Retinal pigment epithelial cell (primary cell): ENCODE measurements at regions not wholly inside any gene's neighbourhood (a gene's known extent, or its start where the extent isn't known, plus 50 kb on each side); places are given as distances from the start of the nearest gene placed in this dataset.
"Not testable (repeated sequence)": the region's sequence is repeated elsewhere in the genome, so short reads cannot be mapped to it uniquely, and the experiment has no call there.

Experiments used
- DNase-seq: peaks from one replicate; pipeline ENCODE4 v3.0.0-alpha.2; 2010; ENCODE audit warnings: low read depth
- H3K4me3 ChIP-seq: 2 replicates; pipeline ENCODE4 v1.5.1; 2011; ENCODE audit warnings: mild to moderate bottlenecking, low read length, control low read depth, moderate library complexity
- TF ChIP-seq, protein P1 (sequence below): conservative IDR thresholded peaks from 2 replicates; pipeline ENCODE4 v1.5.1; 2011; ENCODE audit warnings: low read depth, low read length, control low read depth, inconsistent platforms

DNA sequence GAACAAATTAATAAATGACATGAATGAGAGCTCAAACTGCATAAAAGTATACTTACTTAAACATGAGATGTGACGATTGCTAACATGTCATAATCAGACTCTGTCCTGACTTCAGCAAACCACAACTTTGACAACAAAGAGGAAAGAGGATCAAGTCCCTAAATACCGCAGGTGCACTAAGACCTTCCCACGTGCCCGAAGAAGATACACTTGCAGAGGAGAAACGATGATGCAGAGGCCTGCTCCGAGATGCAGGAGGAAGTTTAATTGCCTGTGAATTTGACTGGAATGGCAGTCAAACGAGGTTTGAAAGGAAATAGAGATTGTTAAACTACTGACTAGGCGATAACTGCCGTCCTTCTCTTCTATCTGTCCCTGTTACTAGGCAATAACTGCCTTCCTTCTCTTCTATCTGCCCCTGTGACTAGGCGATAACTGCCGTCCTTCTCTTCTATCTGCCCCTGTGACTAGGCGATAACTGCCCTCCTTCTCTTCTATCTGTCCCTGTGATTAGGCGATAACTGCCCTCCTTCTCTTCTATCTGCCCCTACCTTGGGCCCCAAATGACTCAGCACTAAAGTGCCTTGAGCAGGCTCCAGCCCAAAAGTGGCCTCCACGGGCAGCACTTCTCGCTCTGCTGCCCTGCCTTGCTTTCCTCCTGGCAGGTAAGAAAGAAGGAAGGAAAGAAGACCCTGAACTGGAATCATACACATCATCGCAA is 2226.0 kb upstream of the DEFB115 start:
- DNase-seq: not testable (repeated sequence)

DNA sequence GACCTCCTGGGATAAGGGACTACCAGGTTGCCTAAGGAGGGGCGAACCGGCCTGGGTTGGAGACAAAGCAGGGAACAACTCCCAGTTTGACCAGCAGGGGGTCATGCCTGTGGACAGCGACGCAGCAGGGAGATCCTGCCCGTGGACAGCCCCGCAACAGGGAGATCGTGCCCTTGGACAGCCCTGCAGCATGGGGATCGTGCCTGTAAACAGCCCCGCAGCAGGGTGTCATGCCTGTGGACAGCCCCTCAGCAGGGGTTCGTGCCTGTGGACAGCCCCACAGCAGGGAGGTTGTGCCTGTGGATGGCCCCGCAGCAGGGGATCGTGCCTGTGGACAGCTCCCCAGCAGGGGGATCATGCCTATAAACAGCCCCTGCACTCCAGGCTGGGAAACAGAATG is 2213.2 kb upstream of the DEFB115 start:
- DNase-seq, H3K4me3 ChIP-seq: not testable (repeated sequence)

More for the DNA sequence above, 2226.0 kb upstream of the DEFB115 start:
- H3K4me3 ChIP-seq: not testable (repeated sequence)

DNA sequence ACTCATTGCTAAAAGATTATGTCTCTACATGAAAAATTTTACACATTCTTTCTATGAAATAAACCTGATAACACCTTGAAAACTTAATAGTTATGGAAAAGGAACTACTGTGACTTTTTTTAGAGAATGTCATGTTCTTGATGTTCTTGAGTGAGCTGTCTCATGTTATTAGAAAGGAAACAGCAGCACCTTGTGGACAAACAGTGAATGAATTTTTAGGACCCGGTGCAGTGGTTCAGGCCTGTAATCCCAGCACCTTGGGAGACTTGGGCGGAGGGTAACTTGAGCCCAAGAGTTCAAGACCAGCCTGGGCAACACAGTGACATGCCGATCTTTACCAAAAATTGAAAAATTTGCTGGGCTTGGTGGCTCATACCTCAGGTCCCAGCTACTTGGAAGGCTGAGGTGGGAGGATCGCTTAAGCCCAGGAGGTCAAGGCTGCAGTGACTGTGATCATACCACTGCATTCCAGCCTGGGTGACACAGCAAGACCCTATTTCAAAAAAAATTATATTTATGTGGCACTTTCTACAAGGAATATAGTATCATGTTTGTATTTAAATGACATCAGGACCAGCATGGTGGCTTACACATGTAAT is 2207.4 kb upstream of the DEFB115 start:
- DNase-seq, H3K4me3 ChIP-seq: not testable (repeated sequence)
- TF ChIP-seq, protein P1, sequence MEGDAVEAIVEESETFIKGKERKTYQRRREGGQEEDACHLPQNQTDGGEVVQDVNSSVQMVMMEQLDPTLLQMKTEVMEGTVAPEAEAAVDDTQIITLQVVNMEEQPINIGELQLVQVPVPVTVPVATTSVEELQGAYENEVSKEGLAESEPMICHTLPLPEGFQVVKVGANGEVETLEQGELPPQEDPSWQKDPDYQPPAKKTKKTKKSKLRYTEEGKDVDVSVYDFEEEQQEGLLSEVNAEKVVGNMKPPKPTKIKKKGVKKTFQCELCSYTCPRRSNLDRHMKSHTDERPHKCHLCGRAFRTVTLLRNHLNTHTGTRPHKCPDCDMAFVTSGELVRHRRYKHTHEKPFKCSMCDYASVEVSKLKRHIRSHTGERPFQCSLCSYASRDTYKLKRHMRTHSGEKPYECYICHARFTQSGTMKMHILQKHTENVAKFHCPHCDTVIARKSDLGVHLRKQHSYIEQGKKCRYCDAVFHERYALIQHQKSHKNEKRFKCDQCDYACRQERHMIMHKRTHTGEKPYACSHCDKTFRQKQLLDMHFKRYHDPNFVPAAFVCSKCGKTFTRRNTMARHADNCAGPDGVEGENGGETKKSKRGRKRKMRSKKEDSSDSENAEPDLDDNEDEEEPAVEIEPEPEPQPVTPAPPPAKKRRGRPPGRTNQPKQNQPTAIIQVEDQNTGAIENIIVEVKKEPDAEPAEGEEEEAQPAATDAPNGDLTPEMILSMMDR: peak; percentile 13

DNA sequence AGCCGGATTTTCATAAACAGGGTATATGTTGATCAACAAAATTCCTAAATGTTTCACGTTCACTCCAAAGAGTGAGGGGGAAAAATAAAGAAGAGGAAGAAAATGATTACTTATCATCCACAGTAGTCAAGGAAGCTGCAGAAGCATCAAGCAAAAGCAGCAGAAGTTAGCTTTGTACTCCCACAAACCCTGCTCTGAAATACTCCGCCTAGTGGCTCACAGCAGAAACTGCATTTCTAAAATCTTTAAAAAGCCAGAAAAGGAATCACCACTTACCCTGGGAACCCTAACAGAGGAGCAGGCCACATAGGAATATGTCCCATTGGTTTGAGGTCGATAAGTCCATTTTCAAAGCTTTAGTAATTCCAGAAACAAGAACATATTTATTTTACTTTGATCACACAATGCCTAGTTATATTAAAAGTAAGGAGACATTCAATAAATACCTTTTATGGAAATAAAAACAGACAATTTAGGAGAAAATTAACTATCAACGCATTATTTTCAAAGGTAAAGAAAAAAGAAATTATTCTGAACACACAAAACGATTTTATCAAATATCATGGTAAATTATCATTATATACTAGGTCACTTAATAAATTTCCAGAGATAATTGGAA is 2199.5 kb upstream of the DEFB115 start:
- not testable (repeated sequence) for H3K4me3 ChIP-seq, DNase-seq
- TF ChIP-seq, protein P1: peak; percentile 48

DNA sequence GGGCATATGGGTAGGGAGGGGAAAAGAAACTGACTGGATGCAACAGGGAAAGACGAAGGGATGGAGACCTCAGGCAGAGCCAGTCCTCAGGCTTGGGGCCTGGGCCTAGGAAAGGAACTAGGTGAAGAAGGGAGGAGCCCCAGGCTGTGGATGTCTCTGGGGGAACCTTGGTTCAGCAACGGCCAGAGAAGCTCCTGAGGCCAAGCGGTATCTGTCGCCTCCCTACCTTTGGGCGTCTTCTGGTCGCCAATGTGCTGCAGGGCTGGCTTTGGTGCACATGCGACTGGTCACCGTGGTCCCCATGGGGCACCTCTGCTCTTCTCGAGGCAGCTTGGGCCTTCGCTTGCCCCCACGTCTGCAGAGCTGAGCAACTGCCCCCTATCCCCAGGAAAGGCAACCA is 2195.0 kb upstream of the DEFB115 start:
- not testable (repeated sequence) for H3K4me3 ChIP-seq

DNA sequence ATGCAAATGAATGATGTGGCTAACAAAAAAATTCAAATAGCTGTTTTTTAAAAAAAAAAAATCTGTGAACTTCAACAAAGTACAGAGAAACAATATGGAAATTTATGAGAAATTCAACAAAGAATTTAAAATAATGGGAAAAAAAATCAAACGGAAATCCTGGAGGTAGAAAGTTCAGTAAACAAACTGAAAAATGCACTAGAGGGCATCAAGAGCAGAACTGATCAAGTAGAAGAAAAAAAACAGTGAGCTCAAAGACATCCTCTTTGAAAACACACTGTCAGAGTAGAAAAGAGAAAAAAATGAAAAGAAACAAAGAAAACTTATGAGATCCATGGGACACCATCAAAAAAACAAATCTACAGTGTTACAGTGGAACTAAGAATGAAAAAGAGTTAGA is 2191.1 kb upstream of the DEFB115 start:
- H3K4me3 ChIP-seq, DNase-seq: not testable (repeated sequence)

More for the DNA sequence above, 2195.0 kb upstream of the DEFB115 start:
- DNase-seq: not testable (repeated sequence)

DNA sequence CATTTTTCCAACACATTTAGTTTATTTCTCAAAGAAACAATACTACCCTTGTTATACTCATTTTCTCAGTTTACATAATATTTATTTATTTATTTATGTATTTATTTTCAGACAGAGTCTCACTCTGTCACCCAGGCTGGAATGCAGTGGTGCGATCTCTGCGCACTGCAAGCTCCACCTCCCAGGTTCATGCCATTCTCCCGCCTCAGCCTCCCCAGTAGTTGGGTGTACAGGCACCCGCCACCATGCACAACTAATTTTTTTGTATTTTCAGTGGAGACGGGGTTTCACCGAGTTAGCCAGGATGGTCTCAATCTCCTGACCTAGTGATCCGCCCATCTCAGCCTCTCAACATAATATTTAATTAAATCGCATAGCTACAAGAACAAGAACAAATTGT is 2183.8 kb upstream of the DEFB115 start:
- not testable (repeated sequence) for H3K4me3 ChIP-seq, DNase-seq

DNA sequence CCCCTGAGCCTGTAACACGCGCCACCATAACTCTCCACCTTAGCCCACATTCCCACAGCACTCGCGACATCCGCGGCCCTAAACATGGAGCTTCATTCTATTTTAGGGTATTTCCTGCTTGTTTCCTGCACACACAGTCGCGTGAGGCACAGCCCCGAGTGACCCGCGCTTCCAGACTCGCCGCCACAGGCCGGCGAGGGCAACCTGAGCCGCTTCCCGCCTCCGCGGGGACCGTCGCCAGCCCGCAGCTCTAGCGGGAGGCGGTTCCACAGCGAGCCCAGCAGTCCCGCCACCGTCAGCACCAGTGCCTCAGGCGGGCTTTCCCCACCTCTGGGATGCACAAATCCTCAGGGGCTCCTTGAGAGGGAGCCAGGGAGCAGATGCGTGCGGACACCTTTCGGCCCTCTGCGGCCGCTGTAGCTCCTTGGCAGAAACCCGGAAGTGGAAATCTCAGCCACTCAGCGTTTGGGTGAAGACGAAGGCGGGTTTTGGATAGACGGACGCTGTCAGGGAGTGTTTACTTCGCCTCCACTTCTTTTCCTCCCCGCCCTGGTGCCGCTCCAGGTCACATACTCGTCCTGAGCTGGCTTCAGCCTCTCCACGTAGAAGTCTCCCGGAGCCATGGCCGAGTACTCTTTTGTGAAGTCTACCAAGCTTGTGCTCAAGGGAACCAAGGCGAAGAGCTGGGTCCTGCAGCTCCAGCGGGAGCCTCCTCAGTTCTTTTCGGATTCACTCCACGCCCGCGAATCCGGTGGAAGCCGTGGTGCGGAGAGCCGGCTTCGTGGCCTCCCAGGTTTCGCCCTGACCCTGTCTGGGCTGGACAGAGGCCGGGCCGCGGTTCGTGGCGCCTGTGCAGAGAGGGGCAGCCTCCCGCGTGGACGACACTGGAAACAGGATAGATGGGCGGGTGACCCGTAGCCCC is 2177.4 kb upstream of the DEFB115 start:
- H3K4me3 ChIP-seq: no peak overlapping the region
- TF ChIP-seq, protein P1: no peak
- DNase-seq: no peak

DNA sequence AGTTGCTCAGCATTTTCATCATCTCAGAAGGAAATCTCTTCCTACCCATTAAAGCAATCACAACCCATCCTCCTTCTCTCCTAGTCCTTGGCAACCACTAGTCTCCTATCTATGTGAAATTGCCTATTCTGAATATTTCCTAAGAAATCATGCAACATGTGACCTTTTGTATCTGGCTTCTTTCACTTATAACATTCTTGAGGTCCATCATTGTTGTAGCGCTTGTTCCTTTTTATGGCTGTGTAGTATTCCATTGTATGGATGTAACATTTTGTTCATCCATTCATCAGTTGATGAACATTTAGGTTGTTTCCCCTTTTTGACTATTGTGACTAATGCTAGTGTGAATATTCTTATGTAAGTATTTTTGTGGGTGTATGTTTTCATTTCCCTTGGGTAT is 2175.8 kb upstream of the DEFB115 start:
- not testable (repeated sequence) for H3K4me3 ChIP-seq, DNase-seq

DNA sequence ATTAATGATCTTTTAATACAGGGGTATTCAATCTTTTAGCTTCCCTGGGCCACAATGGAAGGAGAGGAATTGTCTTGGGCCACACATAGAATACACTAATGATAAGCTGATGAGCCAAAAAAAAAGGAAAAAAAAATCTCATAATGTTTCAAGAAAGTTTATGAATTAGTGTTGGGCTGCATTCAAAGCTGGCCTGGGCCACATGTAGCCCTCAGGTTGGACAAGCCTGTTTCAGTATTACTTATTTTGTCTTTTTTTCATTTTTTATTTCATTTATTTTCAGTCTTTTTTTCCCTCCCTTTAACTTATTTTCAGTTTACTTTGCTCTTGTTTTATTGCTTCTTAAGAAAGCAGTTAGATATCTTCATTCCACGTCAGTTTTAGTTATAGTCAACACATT is 2171.8 kb upstream of the DEFB115 start:
- TF ChIP-seq, protein P1: peak; percentile 1
- no peak overlapping the region for H3K4me3 ChIP-seq
- DNase-seq: no peak

DNA sequence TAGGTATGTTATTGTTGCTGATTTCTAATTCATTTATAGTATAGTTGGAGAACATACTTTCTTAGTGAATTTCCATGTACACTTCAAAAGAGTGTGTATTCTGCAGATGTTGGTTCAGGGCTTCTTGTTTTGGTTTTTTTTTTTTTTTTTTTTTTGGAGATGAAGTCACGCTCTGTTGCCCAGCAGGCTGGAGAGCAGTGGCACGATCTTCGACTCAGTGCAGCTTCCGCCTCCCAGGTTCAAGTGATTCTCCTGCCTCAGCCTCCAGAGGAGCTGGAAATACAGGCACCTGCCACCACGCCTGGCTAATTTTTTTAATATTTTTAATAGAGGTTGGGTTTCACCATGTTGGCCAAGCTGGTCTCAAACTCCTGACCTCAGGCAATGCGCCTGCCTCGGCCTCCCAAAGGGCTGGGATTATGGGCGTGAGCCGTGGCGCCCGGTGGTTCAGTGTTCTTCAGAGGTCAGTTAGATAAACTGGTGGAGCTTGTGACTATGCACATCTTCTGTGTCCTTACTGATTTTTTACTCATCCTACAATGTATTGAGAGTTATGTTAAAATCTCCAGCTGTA is 2171.2 kb upstream of the DEFB115 start:
- H3K4me3 ChIP-seq, DNase-seq: not testable (repeated sequence)
